Heart left ventricle (tissue), 16 donors: ENCODE measurements at regions not wholly inside any gene's neighbourhood (a gene's known extent, or its start where the extent isn't known, plus 50 kb on each side); places are given as distances from the start of the nearest gene placed in this dataset.

Experiments
- ATAC-seq, 4 donors: fragments of 200-7000 bp; cut with Tn5 transposase; one replicate each; pipeline ENCODE4 v1.9.1; 2020 to 2022; ENCODE audit warnings: moderate library complexity in 4 of 4, mild to moderate bottlenecking in 3 of 4, moderate number of reproducible peaks in 1 of 4
- DNase-seq, 5 donors: peaks; one replicate each; pipeline ENCODE4 v3.0.0-alpha.2; 2020
- H3K27ac ChIP-seq, 12 donors: fragments of 200-600 bp; sonication (generic) in 4 of 12; one replicate each; pipeline versions ENCODE4 v1.5.0 to v1.8.0; 2016 to 2022; ENCODE audit warnings: mild to moderate bottlenecking in 2 of 12
- H3K27me3 ChIP-seq, 9 donors: fragments of 200-600 bp; sonication (generic) in 2 of 9; one replicate each; pipeline versions ENCODE4 v1.5.1 to v1.8.0; 2016 to 2022; ENCODE audit warnings: mild to moderate bottlenecking in 3 of 9
- H3K36me3 ChIP-seq, 9 donors: fragments of 200-600 bp; sonication (generic) in 2 of 9; one replicate each; pipeline versions ENCODE4 v1.5.0 to v1.8.0; 2018 to 2022; ENCODE audit warnings: mild to moderate bottlenecking in 2 of 9
- H3K4me1 ChIP-seq, 12 donors: fragments of 200-600 bp; sonication (generic) in 4 of 12; one replicate each; pipeline versions ENCODE4 v1.5.0 to v1.8.0; 2016 to 2022; ENCODE audit warnings: mild to moderate bottlenecking in 3 of 12
- H3K4me3 ChIP-seq, 12 donors: fragments of 200-600 bp; sonication (generic) in 4 of 12; one replicate each; pipeline versions ENCODE4 v1.5.0 to v1.8.0; 2017 to 2022; ENCODE audit warnings: mild to moderate bottlenecking in 9 of 12, moderate library complexity in 4 of 12
- H3K9me3 ChIP-seq, 12 donors: fragments of 200-600 bp; sonication (generic) in 4 of 12; one replicate each; pipeline versions ENCODE4 v1.5.0 to v1.8.0; 2016 to 2022; ENCODE audit warnings: mild to moderate bottlenecking in 1 of 12
- CTCF ChIP-seq, 12 donors: fragments of 200-600 bp; sonication (generic) in 4 of 12; IDR thresholded peaks; one replicate each; pipeline versions ENCODE4 v1.5.0 to v1.8.0; 2018 to 2022; ENCODE audit warnings: antibody characterized with exemption in 12 of 12, mild to moderate bottlenecking in 5 of 12
- POLR2A ChIP-seq, 2 donors: fragments of 450-650 bp; IDR thresholded peaks; one replicate each; pipeline ENCODE4 v1.6.1; 2017; ENCODE audit warnings: antibody characterized with exemption in 2 of 2, mild to moderate bottlenecking in 2 of 2, moderate library complexity in 2 of 2
- WGBS, 4 donors: extraction: QIAGEN DNeasy Blood & Tissue Kit in 2 of 4; methylation state at CpG; one replicate each; pipeline versions ENCODE4 v1.1.5 to v1.1.7; 2013 to 2018; 5-methylcytosine and 5-hydroxymethylcytosine counted together
- intact Hi-C, 10 donors: fragments of 100-400 bp; cut with DNase I; formaldehyde crosslinking; loops; one replicate each; pipeline versions ENCODE4 v1.11.1 to v1.14.2; 2022
- donor health status: ischemic (EF 13 %, LVEDD 7.1; RV severe dilation, severe dysfunction).
- donor health status: healthy with polysubstance abuse.
- donor health status: DM: no; HTN: yes; CAD: no.
- donor health status: DM: no; HTN: no; CAD: no.
- donor health status: ischemic (EF 25% LVEDD 6.9; RV normal size, moderate dysfunction).
- donor health status: ischemic (EF 25% LVEDD 5.7; RV mildly dilated, moderate dysfunction).
- donor health status: healthy.
- donor health status: DM: yes; HTN: yes; CAD: no.
- donor health status: ischemic (EF 35%, LVEDD 5.7; RV mildly dilated, moderate dysfunction).
- donor health status: nonischemic (EF 11% LVEDD 7.7; RV severe dilation, severe dysfunction).
- donor health status: DM: yes; HTN: yes; CAD: no.
- donor health status: PGD.
- donor health status: ischemic (EF 29% LVEDD 5.4; RV normal size, mild dysfunction).
- donor health status: nonischemic (EF 23%, LVEDD 6.1; RV moderate dilation, normal function).

- no peaks in the 10 kb centered on the region for H3K4me1 ChIP-seq
- DNase-seq (no peak), ATAC-seq (no peak)
- TF ChIP-seq POLR2A (IDR thresholded peaks at IDR 0.05), result no peak
- no peak for TF ChIP-seq CTCF (IDR thresholded peaks at IDR 0.05)
- 60 to 72% (median 70%) methylated on average over 2 of the region's 2 CpGs for WGBS, 4 donors
- no peaks in the 10 kb centered on the region for H3K27me3 ChIP-seq
- peaks cover 0 to 10% (median 0%) of the 10 kb centered on the region in 12 donors for H3K9me3 ChIP-seq
- no peak overlapping the region for H3K27ac ChIP-seq
- no peaks in the 10 kb centered on the region for H3K36me3 ChIP-seq
- intact Hi-C loops, result no loop called here
- no peak overlapping the region for H3K4me3 ChIP-seq
Measured at GRCh38 chr5:30626557-30626956, 566.9 kb upstream of the CDH6 start.

GRCh38 chr5:30620481-30621085, 572.9 kb upstream of the CDH6 start:
- TF ChIP-seq CTCF (IDR thresholded peaks at IDR 0.05) (no peak), POLR2A (IDR thresholded peaks at IDR 0.05) (no peak)
- Histone ChIP-seq H3K4me3 (no peak overlapping the region), H3K4me1 (no peaks in the 10 kb centered on the region), H3K36me3 (no peaks in the 10 kb centered on the region), H3K9me3 (peaks cover 0 to 50% (median 17%) of the 10 kb centered on the region in 12 donors), H3K27me3 (no peaks in the 10 kb centered on the region), H3K27ac (no peak overlapping the region)
- intact Hi-C loops, result no loop called here
- 59 to 74% (median 69%) methylated on average over 2 of the region's 2 CpGs for WGBS, 4 donors
- ATAC-seq (no peak), DNase-seq (no peak)

GRCh38 chr5:30608501-30608900, 585.0 kb upstream of the CDH6 start:
- no peak for DNase-seq
- 81 to 86% (median 84%) methylated on average over 3 of the region's 3 CpGs for WGBS, 4 donors
- intact Hi-C loops, result no loop called here
- H3K4me3 ChIP-seq, result no peak overlapping the region
- TF ChIP-seq CTCF (IDR thresholded peaks at IDR 0.05) (no peak), POLR2A (IDR thresholded peaks at IDR 0.05) (no peak)
- H3K36me3 ChIP-seq, result no peaks in the 10 kb centered on the region
- no peaks in the 10 kb centered on the region for H3K27me3 ChIP-seq
- no peaks in the 10 kb centered on the region for H3K4me1 ChIP-seq
- H3K27ac ChIP-seq, result no peak overlapping the region
- no peak for ATAC-seq
- peaks cover 0 to 14% (median 0%) of the 10 kb centered on the region in 12 donors for H3K9me3 ChIP-seq

- Histone ChIP-seq H3K4me3 (no peak overlapping the region), H3K4me1 (no peaks in the 10 kb centered on the region), H3K27ac (no peak overlapping the region), H3K27me3 (no peaks in the 10 kb centered on the region), H3K36me3 (no peaks in the 10 kb centered on the region), H3K9me3 (peaks cover 0 to 11% (median 0%) of the 10 kb centered on the region in 12 donors)
- 38 to 43% (median 40%) methylated on average over 3 of the region's 3 CpGs for WGBS, 4 donors
- ATAC-seq (no peak), DNase-seq (no peak)
- no peak for TF ChIP-seq POLR2A (IDR thresholded peaks at IDR 0.05)
- TF ChIP-seq CTCF (IDR thresholded peaks at IDR 0.05), result no peak
- intact Hi-C loops, result no loop called here
Measured at GRCh38 chr5:30607301-30607894, 586.1 kb upstream of the CDH6 start.
